GM12878 (cell line): ENCODE measurements at regions not wholly inside any gene's neighbourhood (a gene's known extent, or its start where the extent isn't known, plus 50 kb on each side); places are given as distances from the start of the nearest gene placed in this dataset.

ENCODE experiments used
- BACH1 ChIP-seq: fragments of 450-650 bp; IDR thresholded peaks from 2 replicates; pipeline ENCODE4 v1.6.1; 2017; ENCODE audit warnings: mild to moderate bottlenecking, borderline replicate concordance
- BCL11A ChIP-seq: IDR thresholded peaks from 2 replicates; pipeline ENCODE4 v1.6.1; 2011; ENCODE audit warnings: low read depth, low read length
- CEBPZ ChIP-seq: fragments of 150-350 bp; IDR thresholded peaks from 2 replicates; pipeline ENCODE4 v1.6.1; 2016; ENCODE audit warnings: low read depth, low read length
- JUNB ChIP-seq: IDR thresholded peaks from 2 replicates; pipeline ENCODE4 v1.6.1; 2016; ENCODE audit warnings: antibody characterized with exemption, mild to moderate bottlenecking
- MEF2B ChIP-seq: fragments of 450-650 bp; IDR thresholded peaks from 2 replicates; pipeline ENCODE4 v1.6.1; 2018; ENCODE audit warnings: mild to moderate bottlenecking, moderate library complexity; ENCODE audit not compliant: partially characterized antibody, poor library complexity, severe bottlenecking
- MYB ChIP-seq: fragments of 150-350 bp; IDR thresholded peaks from 2 replicates; pipeline ENCODE4 v1.6.1; 2014; ENCODE audit warnings: mild to moderate bottlenecking, low read depth, low read length, borderline replicate concordance
- NFYA ChIP-seq: IDR thresholded peaks from 2 replicates; pipeline ENCODE4 v1.6.1; 2011; ENCODE audit warnings: low read depth, mild to moderate bottlenecking, low read length, improper control_type of control experiment, borderline replicate concordance
- PML ChIP-seq: IDR thresholded peaks from 2 replicates; pipeline ENCODE4 v1.6.1; 2012; ENCODE audit warnings: low read length, inconsistent platforms
- SRF ChIP-seq, 2 experiments: IDR thresholded peaks; 2 replicates each; pipeline ENCODE4 v1.6.1; 2011; ENCODE audit warnings: low read depth in 2 of 2, low read length in 2 of 2, mild to moderate bottlenecking in 1 of 2, moderate library complexity in 1 of 2
- TBL1XR1 ChIP-seq: IDR thresholded peaks from 2 replicates; pipeline ENCODE4 v1.6.1; 2012; ENCODE audit warnings: low read depth, low read length, improper control_type of control experiment
- ZBTB11 ChIP-seq: fragments of 450-650 bp; formaldehyde crosslinking; IDR thresholded peaks from 2 replicates; pipeline ENCODE4 v1.5.0; 2022; ENCODE audit warnings: mild to moderate bottlenecking, missing genetic modification characterization
- TF ChIP-seq, protein P1 (sequence below): fragments of 450-650 bp; IDR thresholded peaks from 2 replicates; pipeline ENCODE4 v1.6.1; 2017; ENCODE audit warnings: low read depth, mild to moderate bottlenecking, moderate library complexity

DNA sequence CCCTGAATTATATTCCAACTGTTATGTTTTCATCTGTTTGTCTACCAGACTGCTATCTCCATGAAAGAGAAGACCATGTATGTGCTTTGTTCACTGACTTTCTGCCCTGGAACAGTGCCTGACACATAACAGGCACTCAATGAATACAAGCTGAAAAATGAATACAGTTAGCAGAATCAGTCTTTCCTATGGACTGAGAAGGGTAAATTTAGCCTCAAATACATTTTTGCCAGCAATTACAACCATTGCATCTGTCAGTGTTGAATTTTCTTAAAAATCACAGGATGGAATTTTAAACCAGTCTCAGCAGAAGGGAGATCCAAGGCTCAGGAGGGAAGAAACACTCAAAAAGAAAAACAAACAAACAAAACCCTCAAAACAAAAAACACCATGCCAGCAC lies 1018.1 kb downstream of the XPNPEP1 start (continued):
- TF ChIP-seq ZBTB11 (CRISPR knock-in tag) (no peak), PML (no peak), BCL11A (no peak), BACH1 (no peak), JUNB (no peak), SRF (IDR thresholded peaks at IDR 0.05; ENCODE audit: low read depth in 2 of 2, low read length in 2 of 2) (no peak), MEF2B (no peak), TBL1XR1 (no peak), NFYA (no peak), MYB (no peak), CEBPZ (no peak)
- TF ChIP-seq, protein P1, sequence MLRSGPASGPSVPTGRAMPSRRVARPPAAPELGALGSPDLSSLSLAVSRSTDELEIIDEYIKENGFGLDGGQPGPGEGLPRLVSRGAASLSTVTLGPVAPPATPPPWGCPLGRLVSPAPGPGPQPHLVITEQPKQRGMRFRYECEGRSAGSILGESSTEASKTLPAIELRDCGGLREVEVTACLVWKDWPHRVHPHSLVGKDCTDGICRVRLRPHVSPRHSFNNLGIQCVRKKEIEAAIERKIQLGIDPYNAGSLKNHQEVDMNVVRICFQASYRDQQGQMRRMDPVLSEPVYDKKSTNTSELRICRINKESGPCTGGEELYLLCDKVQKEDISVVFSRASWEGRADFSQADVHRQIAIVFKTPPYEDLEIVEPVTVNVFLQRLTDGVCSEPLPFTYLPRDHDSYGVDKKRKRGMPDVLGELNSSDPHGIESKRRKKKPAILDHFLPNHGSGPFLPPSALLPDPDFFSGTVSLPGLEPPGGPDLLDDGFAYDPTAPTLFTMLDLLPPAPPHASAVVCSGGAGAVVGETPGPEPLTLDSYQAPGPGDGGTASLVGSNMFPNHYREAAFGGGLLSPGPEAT = no peak
